Astrocyte (in vitro differentiated cells and primary cell): ENCODE measurements at regions not wholly inside any gene's neighbourhood (a gene's known extent, or its start where the extent isn't known, plus 50 kb on each side); places are given as distances from the start of the nearest gene placed in this dataset.

Experiments used
- DNase-seq: peaks from one replicate; pipeline ENCODE4 v3.0.0-alpha.2; 2010; ENCODE audit warnings: low read depth
- FAIRE-seq: peaks from 2 replicates; lab custom pipeline; 2011; peaks lifted over from hg19 to GRCh38; lab: Jason Lieb, UNC
- H2AFZ ChIP-seq: 2 replicates; pipeline ENCODE4 v1.6.0; 2012; ENCODE audit warnings: low read depth, low read length, inconsistent platforms
- H3K27ac ChIP-seq: 2 replicates; pipeline ENCODE4 v1.5.1; 2011; ENCODE audit warnings: low read depth, low read length, inconsistent platforms
- H3K27me3 ChIP-seq: 2 replicates; pipeline ENCODE4 v1.6.0; 2011; ENCODE audit warnings: low read length, inconsistent platforms; ENCODE audit not compliant: insufficient read depth
- H3K36me3 ChIP-seq: 2 replicates; pipeline ENCODE4 v1.5.1; 2011; ENCODE audit warnings: low read length, inconsistent platforms; ENCODE audit not compliant: insufficient read depth
- H3K4me1 ChIP-seq: 2 replicates; pipeline ENCODE4 v1.5.1; 2011; ENCODE audit warnings: low read length, inconsistent platforms; ENCODE audit not compliant: insufficient read depth
- H3K4me2 ChIP-seq: 2 replicates; pipeline ENCODE4 v1.6.0; 2012; ENCODE audit warnings: low read length, inconsistent platforms
- H3K4me3 ChIP-seq: 2 replicates; pipeline ENCODE4 v1.5.1; 2011; ENCODE audit warnings: low read depth, mild to moderate bottlenecking, low read length, inconsistent platforms; ENCODE audit not compliant: insufficient read depth
- H3K79me2 ChIP-seq: 2 replicates; pipeline ENCODE4 v1.6.0; 2012; ENCODE audit warnings: mild to moderate bottlenecking, low read length, inconsistent platforms; ENCODE audit not compliant: insufficient read depth
- H3K9ac ChIP-seq: 2 replicates; pipeline ENCODE4 v1.6.0; 2012; ENCODE audit warnings: mild to moderate bottlenecking, low read length, inconsistent platforms
- H3K9me3 ChIP-seq: 2 replicates; pipeline ENCODE4 v1.5.1; 2012; ENCODE audit warnings: low read depth, mild to moderate bottlenecking, low read length, inconsistent platforms; ENCODE audit not compliant: insufficient read depth
- H4K20me1 ChIP-seq: 2 replicates; pipeline ENCODE4 v1.6.0; 2012; ENCODE audit warnings: low read length, inconsistent platforms; ENCODE audit not compliant: insufficient read depth
- H3K27ac Mint-ChIP-seq: one replicate; pipeline ENCODE4 v1.8.0; 2021; ENCODE audit warnings: mild to moderate bottlenecking, mixed read lengths; ENCODE audit not compliant: unreplicated experiment
- H3K27me3 Mint-ChIP-seq: one replicate; pipeline ENCODE4 v1.8.0; 2021; ENCODE audit warnings: low read depth, mixed read lengths; ENCODE audit not compliant: unreplicated experiment
- H3K36me3 Mint-ChIP-seq: one replicate; pipeline ENCODE4 v1.8.0; 2021; ENCODE audit warnings: low read depth, mixed read lengths; ENCODE audit not compliant: unreplicated experiment
- H3K4me1 Mint-ChIP-seq: one replicate; pipeline ENCODE4 v1.8.0; 2021; ENCODE audit warnings: low read depth, mixed read lengths; ENCODE audit not compliant: unreplicated experiment
- H3K4me3 Mint-ChIP-seq: one replicate; pipeline ENCODE4 v1.8.0; 2021; ENCODE audit warnings: mild to moderate bottlenecking, moderate library complexity, mixed read lengths; ENCODE audit not compliant: unreplicated experiment
- H3K9me3 Mint-ChIP-seq: one replicate; pipeline ENCODE4 v1.8.0; 2021; ENCODE audit warnings: mild to moderate bottlenecking, mixed read lengths; ENCODE audit not compliant: unreplicated experiment
- CTCF ChIP-seq: IDR thresholded peaks from 2 replicates; pipeline ENCODE4 v1.5.1; 2011; ENCODE audit warnings: low read depth, mild to moderate bottlenecking, inconsistent platforms, low read length, moderate library complexity; ENCODE audit not compliant: insufficient read depth
- EZH2 ChIP-seq: IDR thresholded peaks from 2 replicates; pipeline ENCODE4 v1.6.1; 2012; ENCODE audit warnings: mild to moderate bottlenecking, low read length, inconsistent platforms; ENCODE audit not compliant: insufficient read depth

DNA sequence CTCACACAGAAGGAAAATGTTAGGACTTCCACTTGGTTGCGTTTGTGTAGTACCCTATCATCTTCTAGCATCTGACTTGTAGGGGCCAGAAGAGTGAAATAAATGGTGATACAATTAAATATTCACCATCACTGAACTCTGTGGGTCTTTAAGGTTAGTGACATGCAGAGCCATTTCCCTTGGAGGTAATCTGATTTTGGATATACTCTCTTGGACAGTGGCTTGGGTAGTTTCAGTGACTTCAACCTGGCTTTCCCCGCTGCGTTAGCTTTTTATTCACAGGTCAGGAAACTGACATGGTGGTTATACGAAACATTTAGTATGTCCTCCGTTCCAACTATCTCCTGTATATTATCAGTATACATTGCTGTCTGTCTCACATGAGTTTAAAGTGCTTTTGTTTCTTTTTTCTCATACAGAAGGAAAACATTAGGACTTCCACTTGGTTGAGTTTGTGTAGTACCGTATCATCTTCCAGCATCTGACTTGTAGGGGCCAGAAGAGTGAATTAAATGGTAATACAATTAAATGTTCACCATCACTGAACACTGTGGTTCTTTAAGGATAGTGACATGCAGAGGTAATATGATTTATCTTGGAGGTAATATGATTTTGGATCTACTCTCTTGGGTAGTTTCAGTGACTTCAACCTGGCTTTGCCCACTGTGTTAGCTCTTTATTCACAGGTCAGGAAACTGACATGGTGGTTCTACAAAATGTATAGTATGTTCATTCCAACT, 883.6 kb downstream of the TAF11L14 start:
- Histone ChIP-seq H4K20me1 (no peaks in the 10 kb centered on the region), H3K36me3 (no peaks in the 10 kb centered on the region), H3K9me3 (no peaks in the 10 kb centered on the region), H3K4me2 (no peak overlapping the region), H3K27me3 (no peaks in the 10 kb centered on the region), H3K4me3 (no peak overlapping the region), H2AFZ (no peak overlapping the region), H3K79me2 (no peaks in the 10 kb centered on the region), H3K27ac (no peak overlapping the region), H3K9ac (no peak overlapping the region), H3K4me1 (no peaks in the 10 kb centered on the region)
- FAIRE-seq (no peak), DNase-seq (no peak)
- H3K4me1 Mint-ChIP-seq = no peaks in the 10 kb centered on the region
- H3K36me3 Mint-ChIP-seq = no peaks in the 10 kb centered on the region
- no peak overlapping the region for H3K27ac Mint-ChIP-seq
- H3K4me3 Mint-ChIP-seq = no peak overlapping the region
- H3K9me3 Mint-ChIP-seq = peaks cover 3% of the 10 kb centered on the region
- no peaks in the 10 kb centered on the region for H3K27me3 Mint-ChIP-seq
- TF ChIP-seq EZH2 (no peak), CTCF (no peak)

- H3K4me1 Mint-ChIP-seq = no peaks in the 10 kb centered on the region
- Histone ChIP-seq H3K4me1 (no peaks in the 10 kb centered on the region), H2AFZ (no peak overlapping the region), H3K27me3 (no peaks in the 10 kb centered on the region), H3K9me3 (no peaks in the 10 kb centered on the region), H4K20me1 (no peaks in the 10 kb centered on the region), H3K36me3 (no peaks in the 10 kb centered on the region), H3K4me3 (no peak overlapping the region), H3K4me2 (no peak overlapping the region), H3K79me2 (no peaks in the 10 kb centered on the region), H3K27ac (no peak overlapping the region), H3K9ac (no peak overlapping the region)
- TF ChIP-seq CTCF = no peak
- no peak for TF ChIP-seq EZH2
- FAIRE-seq = no peak
- peaks cover 3% of the 10 kb centered on the region for H3K9me3 Mint-ChIP-seq
- DNase-seq = no peak
- no peak overlapping the region for H3K4me3 Mint-ChIP-seq
- H3K36me3 Mint-ChIP-seq = no peaks in the 10 kb centered on the region
- no peaks in the 10 kb centered on the region for H3K27me3 Mint-ChIP-seq
- no peak overlapping the region for H3K27ac Mint-ChIP-seq
These were observed 889.1 kb downstream of the TAF11L14 start for GRCh38 chr5:18523380-18523779.

GRCh38 chr5:18526792-18527405, 892.6 kb downstream of the TAF11L14 start:
- no peaks in the 10 kb centered on the region for H3K27me3 ChIP-seq
- no peaks in the 10 kb centered on the region for H3K79me2 ChIP-seq
- H3K4me1 ChIP-seq = no peaks in the 10 kb centered on the region
- H3K4me2 ChIP-seq = no peak overlapping the region
- H2AFZ ChIP-seq = no peak overlapping the region
- Mint-ChIP-seq H3K4me3 (no peak overlapping the region), H3K27me3 (no peaks in the 10 kb centered on the region), H3K27ac (no peak overlapping the region), H3K36me3 (no peaks in the 10 kb centered on the region), H3K9me3 (no peaks in the 10 kb centered on the region), H3K4me1 (no peaks in the 10 kb centered on the region)
- no peaks in the 10 kb centered on the region for H3K9me3 ChIP-seq
- no peak overlapping the region for H3K9ac ChIP-seq
- H3K4me3 ChIP-seq = no peak overlapping the region
- TF ChIP-seq EZH2 (no peak), CTCF (no peak)
- H3K27ac ChIP-seq = no peak overlapping the region
- no peak for DNase-seq
- H4K20me1 ChIP-seq = no peaks in the 10 kb centered on the region
- no peak for FAIRE-seq
- no peaks in the 10 kb centered on the region for H3K36me3 ChIP-seq
